ENCODE measurements at regions not wholly inside any gene's neighbourhood (a gene's known extent, or its start where the extent isn't known, plus 50 kb on each side); places are given as distances from the start of the nearest gene placed in this dataset.

GRCh38 chr11:128330203-128330602 lies 257.2 kb downstream of the ETS1 start:
- TF ChIP-seq POLR2AphosphoS5 (IDR thresholded peaks at IDR 0.05; ENCODE audit: low read depth, low read length) (no peak), POLR2A (IDR thresholded peaks at IDR 0.05; ENCODE audit: low read depth, low read length) (no peak), TAF1 (IDR thresholded peaks at IDR 0.05; ENCODE audit: low read depth, low read length) (no peak), POU2F2 (IDR thresholded peaks at IDR 0.05; ENCODE audit: low read depth, low read length) (no peak)

All from GM12891 (cell line).